ENCODE measurements at regions not wholly inside any gene's neighbourhood (a gene's known extent, or its start where the extent isn't known, plus 50 kb on each side); places are given as distances from the start of the nearest gene placed in this dataset.

DNA sequence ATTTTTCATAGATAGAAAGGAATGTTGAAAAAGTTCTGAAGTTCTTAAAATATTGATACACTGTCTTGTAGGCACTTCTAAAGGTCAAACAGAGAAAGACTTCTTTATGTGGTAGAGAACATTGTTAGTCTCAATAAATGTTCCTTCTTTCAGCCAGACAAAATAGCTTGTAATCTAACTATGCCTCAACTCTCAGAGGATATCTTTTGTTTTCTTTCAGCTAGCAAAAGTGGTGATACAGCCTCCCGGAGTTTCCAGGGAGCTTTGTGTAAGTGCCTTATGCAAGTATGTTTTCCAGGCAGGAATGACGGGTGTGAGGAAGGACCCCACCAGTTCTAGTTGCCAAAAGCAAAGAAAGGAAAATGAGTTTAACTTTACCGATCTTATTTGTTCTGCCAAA is 452.1 kb upstream of the ST6GAL2 start:
- TF ChIP-seq, protein P1, sequence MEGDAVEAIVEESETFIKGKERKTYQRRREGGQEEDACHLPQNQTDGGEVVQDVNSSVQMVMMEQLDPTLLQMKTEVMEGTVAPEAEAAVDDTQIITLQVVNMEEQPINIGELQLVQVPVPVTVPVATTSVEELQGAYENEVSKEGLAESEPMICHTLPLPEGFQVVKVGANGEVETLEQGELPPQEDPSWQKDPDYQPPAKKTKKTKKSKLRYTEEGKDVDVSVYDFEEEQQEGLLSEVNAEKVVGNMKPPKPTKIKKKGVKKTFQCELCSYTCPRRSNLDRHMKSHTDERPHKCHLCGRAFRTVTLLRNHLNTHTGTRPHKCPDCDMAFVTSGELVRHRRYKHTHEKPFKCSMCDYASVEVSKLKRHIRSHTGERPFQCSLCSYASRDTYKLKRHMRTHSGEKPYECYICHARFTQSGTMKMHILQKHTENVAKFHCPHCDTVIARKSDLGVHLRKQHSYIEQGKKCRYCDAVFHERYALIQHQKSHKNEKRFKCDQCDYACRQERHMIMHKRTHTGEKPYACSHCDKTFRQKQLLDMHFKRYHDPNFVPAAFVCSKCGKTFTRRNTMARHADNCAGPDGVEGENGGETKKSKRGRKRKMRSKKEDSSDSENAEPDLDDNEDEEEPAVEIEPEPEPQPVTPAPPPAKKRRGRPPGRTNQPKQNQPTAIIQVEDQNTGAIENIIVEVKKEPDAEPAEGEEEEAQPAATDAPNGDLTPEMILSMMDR (IDR thresholded peaks at IDR 0.05; ENCODE audit: insufficient read depth, low read depth, low read length, missing control alignments) = no peak
- no peak overlapping the region for H3K4me3 ChIP-seq (ENCODE audit: low read length)
- DNase-seq (ENCODE audit: low read depth) = no peak

DNA sequence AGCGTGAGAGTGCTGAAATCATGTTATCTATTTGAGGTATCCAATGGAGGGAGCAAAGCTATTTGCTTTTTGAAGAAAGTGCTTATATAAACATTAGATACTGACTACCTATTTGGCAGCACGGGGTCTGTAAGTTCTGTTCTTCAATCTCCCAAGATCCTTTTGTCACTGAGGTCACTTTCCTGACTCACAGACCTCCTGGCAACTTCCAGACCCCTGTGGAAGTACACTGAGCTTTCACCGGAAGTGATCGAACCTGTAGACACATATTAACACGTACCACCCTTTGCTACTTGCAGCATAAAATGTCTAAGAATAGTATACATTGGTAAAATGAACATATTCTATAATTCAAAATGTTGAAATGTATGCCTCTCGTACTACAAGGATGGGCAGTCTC is 452.6 kb upstream of the ST6GAL2 start:
- no peak overlapping the region for H3K4me3 ChIP-seq (ENCODE audit: low read length)
- DNase-seq (ENCODE audit: low read depth) = no peak
- TF ChIP-seq, protein P1 (IDR thresholded peaks at IDR 0.05; ENCODE audit: insufficient read depth, low read depth, low read length, missing control alignments) = no peak

DNA sequence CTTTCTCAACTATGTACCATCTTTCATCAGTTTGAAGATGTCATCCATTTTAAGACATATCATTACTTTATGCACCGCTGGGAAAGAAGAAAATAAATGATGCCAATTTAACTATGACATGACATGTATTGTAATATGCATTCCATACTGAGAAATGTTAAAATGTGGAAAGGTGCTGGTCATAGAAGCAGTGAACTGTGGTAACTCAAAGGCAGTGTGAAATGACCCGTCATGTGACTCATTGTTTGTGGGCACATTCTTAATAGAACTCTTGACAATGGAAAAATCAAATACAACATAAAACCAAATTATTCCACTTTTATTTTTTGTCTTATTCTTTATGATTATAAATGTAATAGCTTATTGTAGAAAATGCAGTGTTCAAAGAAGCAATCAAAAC is 455.0 kb upstream of the ST6GAL2 start:
- DNase-seq (ENCODE audit: low read depth) = no peak
- no peak overlapping the region for H3K4me3 ChIP-seq (ENCODE audit: low read length)
- TF ChIP-seq, protein P1 (IDR thresholded peaks at IDR 0.05; ENCODE audit: insufficient read depth, low read depth, low read length, missing control alignments) = no peak

DNA sequence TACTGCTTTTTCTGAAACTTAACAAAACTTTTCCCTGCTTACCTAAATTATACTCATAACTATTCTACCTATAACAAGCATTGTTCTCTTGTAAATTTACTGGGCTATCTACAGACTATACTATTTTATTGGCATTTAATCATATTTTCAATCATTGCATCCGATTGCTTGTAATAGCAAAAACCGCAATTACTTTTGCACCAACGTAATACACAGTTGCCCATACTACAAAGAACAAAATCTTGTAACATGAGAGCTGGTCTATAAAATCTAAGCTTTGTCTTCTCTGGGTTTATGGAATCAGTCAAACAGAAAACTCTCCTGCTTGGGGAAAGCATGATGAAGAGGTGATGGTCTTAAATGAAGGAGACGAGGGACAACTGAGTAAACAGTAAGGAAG is 463.4 kb upstream of the ST6GAL2 start:
- H3K4me3 ChIP-seq (ENCODE audit: low read length) = no peak overlapping the region
- no peak for DNase-seq (ENCODE audit: low read depth)
- TF ChIP-seq, protein P1 (IDR thresholded peaks at IDR 0.05; ENCODE audit: insufficient read depth, low read depth, low read length, missing control alignments) = no peak

DNA sequence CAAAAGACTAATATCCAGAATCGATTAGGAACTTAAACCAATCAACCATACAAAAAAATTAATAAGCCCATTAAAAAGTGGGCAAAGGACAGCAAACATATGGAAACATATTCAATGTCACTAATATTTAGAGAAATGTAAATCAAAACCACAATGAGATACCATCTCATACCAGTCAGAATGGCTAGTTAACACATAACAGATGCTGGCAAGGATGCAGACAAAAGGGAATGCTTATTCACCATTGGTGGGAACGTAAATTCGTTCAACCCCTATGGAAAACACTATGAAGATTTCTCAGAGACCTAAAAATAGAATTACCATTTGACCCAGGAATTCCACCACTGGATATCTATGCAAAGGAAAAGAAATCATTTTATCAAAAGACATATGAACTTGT is 468.2 kb upstream of the ST6GAL2 start:
- H3K4me3 ChIP-seq (ENCODE audit: low read length) = no peak overlapping the region
- TF ChIP-seq, protein P1 (IDR thresholded peaks at IDR 0.05; ENCODE audit: insufficient read depth, low read depth, low read length, missing control alignments) = no peak
- DNase-seq (ENCODE audit: low read depth) = no peak

DNA sequence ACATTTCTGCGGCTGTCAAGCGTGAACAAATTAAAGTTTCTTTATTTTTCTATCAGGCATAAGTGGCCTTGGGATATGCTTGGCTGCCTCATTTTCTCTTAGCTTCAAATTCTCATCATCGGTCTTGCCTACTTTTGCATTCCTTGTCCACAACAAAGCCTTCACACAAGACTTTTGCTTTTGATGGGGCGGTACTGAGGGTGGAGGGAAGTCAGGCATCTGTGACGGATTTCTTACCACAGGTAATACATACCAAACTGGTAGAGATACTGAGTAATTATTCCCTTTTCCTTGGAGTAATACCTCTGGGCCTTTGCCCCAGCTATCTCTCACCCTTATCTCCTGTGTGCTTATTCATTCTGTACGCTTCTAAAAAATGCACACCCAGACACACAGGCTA is 468.3 kb upstream of the RGPD4 start:
- H3K4me3 ChIP-seq (ENCODE audit: low read length) = no peak overlapping the region
- DNase-seq (ENCODE audit: low read depth) = no peak
- TF ChIP-seq, protein P1 (IDR thresholded peaks at IDR 0.05; ENCODE audit: insufficient read depth, low read depth, low read length, missing control alignments) = no peak

DNA sequence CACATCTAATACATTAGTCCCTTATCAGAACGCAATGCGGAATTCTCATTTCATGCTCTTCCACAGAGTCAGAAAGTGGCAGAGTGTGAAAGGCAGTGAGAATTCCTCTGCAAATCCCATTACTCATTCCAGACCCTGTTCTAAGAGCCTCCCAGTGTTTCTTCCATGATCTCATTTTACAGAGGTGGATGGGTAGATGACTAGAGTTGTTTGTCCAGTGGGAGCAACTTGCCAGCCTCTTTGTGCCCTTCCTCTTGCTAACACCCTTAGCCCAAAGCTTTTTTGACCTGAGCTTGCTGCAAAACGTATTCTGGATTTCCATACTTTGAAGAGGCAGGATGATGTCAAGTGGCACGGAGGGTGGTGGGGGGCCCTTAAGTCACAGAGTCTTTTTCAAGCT is 467.7 kb upstream of the RGPD4 start:
- no peak for DNase-seq (ENCODE audit: low read depth)
- TF ChIP-seq, protein P1 (IDR thresholded peaks at IDR 0.05; ENCODE audit: insufficient read depth, low read depth, low read length, missing control alignments) = no peak
- no peak overlapping the region for H3K4me3 ChIP-seq (ENCODE audit: low read length)

All from epithelial cell of esophagus (primary cell).